ENCODE measurements at regions not wholly inside any gene's neighbourhood (a gene's known extent, or its start where the extent isn't known, plus 50 kb on each side); places are given as distances from the start of the nearest gene placed in this dataset.

DNA sequence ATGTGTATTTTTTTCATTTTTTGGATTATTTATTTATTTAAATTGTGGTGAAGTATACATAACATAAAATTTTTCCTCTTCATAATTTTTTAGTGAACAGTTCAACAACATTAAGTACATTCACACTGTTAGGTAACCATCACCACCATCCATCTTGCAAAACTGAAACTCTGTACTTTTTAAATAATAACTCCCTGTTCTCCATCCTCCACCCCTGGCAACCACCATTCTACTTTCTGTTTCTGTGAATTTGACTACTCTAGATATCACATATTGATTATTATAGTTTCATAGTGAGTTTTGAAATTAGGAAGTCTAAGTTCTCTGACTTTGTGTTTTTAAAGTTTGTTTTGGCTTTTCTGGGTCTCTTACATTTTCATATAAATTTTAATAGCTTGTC, 89.3 kb upstream of the STX18 start:
- no peak for TF ChIP-seq POLR2A (IDR thresholded peaks at IDR 0.05)
- TF ChIP-seq POLR2AphosphoS5 (IDR thresholded peaks at IDR 0.05): no peak
- TF ChIP-seq, protein P1, sequence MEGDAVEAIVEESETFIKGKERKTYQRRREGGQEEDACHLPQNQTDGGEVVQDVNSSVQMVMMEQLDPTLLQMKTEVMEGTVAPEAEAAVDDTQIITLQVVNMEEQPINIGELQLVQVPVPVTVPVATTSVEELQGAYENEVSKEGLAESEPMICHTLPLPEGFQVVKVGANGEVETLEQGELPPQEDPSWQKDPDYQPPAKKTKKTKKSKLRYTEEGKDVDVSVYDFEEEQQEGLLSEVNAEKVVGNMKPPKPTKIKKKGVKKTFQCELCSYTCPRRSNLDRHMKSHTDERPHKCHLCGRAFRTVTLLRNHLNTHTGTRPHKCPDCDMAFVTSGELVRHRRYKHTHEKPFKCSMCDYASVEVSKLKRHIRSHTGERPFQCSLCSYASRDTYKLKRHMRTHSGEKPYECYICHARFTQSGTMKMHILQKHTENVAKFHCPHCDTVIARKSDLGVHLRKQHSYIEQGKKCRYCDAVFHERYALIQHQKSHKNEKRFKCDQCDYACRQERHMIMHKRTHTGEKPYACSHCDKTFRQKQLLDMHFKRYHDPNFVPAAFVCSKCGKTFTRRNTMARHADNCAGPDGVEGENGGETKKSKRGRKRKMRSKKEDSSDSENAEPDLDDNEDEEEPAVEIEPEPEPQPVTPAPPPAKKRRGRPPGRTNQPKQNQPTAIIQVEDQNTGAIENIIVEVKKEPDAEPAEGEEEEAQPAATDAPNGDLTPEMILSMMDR (IDR thresholded peaks at IDR 0.05): no peak
